ENCODE measurements at regions not wholly inside any gene's neighbourhood (a gene's known extent, or its start where the extent isn't known, plus 50 kb on each side); places are given as distances from the start of the nearest gene placed in this dataset.

DNA sequence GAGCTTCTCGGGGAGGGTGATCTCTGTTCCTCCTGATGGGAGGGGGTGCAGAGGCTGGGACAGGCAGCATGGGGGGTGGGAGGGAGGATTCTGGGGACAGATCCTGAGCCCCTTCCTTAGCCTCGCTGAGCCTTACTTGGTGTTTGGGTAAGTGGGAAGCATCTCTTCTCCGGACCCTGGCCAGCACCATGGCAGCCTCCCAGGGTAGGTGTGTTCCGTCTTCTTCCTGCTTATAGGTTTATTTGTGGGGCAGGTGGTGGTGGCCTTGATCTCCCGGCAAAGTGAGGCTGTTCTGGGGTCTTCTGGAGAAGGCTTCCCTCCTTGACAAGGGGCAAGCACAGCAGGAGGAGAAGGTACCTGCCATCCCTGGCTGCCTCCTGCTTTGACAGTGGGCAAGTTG, 226.9 kb downstream of the GLRX3 start:
- no peak for TF ChIP-seq EZH2 (IDR thresholded peaks at IDR 0.05; ENCODE audit: low read length)
- no peak for TF ChIP-seq CTCF (optimal IDR thresholded peaks at IDR 0.05 in 1 of 3, IDR thresholded peaks at IDR 0.05 in 1 of 3, conservative IDR thresholded peaks at IDR 0.05 in 1 of 3; ENCODE audit: extremely low read depth in 1 of 3, insufficient read depth in 2 of 3, low read length in 3 of 3)
